SK-N-SH (cell line): ENCODE measurements at regions not wholly inside any gene's neighbourhood (a gene's known extent, or its start where the extent isn't known, plus 50 kb on each side); places are given as distances from the start of the nearest gene placed in this dataset.

ENCODE experiments used
- CTCF ChIP-seq: fragments of 200-600 bp; sonication (generic); IDR thresholded peaks from 2 replicates; pipeline ENCODE4 v1.6.1; 2017; ENCODE audit warnings: antibody characterized with exemption, mild to moderate bottlenecking, moderate library complexity
- MXI1 ChIP-seq: IDR thresholded peaks from 2 replicates; pipeline ENCODE4 v1.6.1; 2012; ENCODE audit warnings: mild to moderate bottlenecking, low read depth, low read length, improper control_type of control experiment
- PBX3 ChIP-seq: IDR thresholded peaks from 2 replicates; pipeline ENCODE4; 2012
- POLR2AphosphoS5 ChIP-seq: IDR thresholded peaks from 2 replicates; pipeline ENCODE4 v1.6.1; 2012; ENCODE audit warnings: low read depth, low read length
- RAD21 ChIP-seq: IDR thresholded peaks from 2 replicates; pipeline ENCODE4 v1.6.1; 2012; ENCODE audit warnings: mild to moderate bottlenecking, low read length
- TAF1 ChIP-seq: IDR thresholded peaks from 2 replicates; pipeline ENCODE4 v1.6.1; 2012; ENCODE audit warnings: low read depth, mild to moderate bottlenecking, low read length, moderate library complexity, borderline replicate concordance
- TCF12 ChIP-seq: IDR thresholded peaks from 2 replicates; pipeline ENCODE4 v1.4.0; 2012

- no peak for TF ChIP-seq CTCF
- no peak for TF ChIP-seq TAF1
- TF ChIP-seq POLR2AphosphoS5: no peak
- TF ChIP-seq RAD21: peak; percentile 1; the same call in 1 of the 2 replicates
- TF ChIP-seq MXI1: no peak
- no peak for TF ChIP-seq TCF12
- TF ChIP-seq PBX3: no peak
Measured at GRCh38 chr13:106398289-106398688, 137.2 kb downstream of the EFNB2 start.
